GM12878 (cell line): ENCODE measurements at regions not wholly inside any gene's neighbourhood (a gene's known extent, or its start where the extent isn't known, plus 50 kb on each side); places are given as distances from the start of the nearest gene placed in this dataset.

ENCODE experiments used
- ATAC-seq: fragments of 200-7000 bp; cut with Tn5 transposase; 3 replicates; pipeline ENCODE4 v1.9.1; 2020; ENCODE audit warnings: mild to moderate bottlenecking, moderate library complexity
- BruUV-seq: library from RNA; stranded (reverse); fragments of 400-500 nt; replicated peaks from 2 replicates; lab custom pipeline; 2021; lab: Mats Ljungman, UMichigan
- CTCF ChIA-PET: fragments of 300-600 bp; sonication (Branson Sonifier 250); formaldehyde crosslinking; extraction: SDS; loops from one replicate; lab custom pipeline; 2021; ENCODE audit warnings: inconsistent platforms; lab: Yijun Ruan, JAX
- POLR2A ChIA-PET: fragments of 350-600 bp; formaldehyde crosslinking; extraction: SDS; loops from one replicate; lab custom pipeline; 2021; ENCODE audit warnings: inconsistent platforms; lab: Charles Lee
- RAD21 ChIA-PET: fragments of 300-600 bp; sonication (Branson Sonifier 250); formaldehyde crosslinking; loops from one replicate; lab custom pipeline; 2023; ENCODE audit warnings: antibody characterized with exemption; ENCODE audit not compliant: unreplicated experiment; lab: Charles Lee
- SMC1A ChIA-PET: fragments of 300-600 bp; sonication (Branson Sonifier 250); formaldehyde crosslinking; loops from one replicate; lab custom pipeline; 2023; ENCODE audit not compliant: unreplicated experiment, uncharacterized antibody; lab: Charles Lee
- DNase-seq: peaks from one replicate; pipeline ENCODE4 v3.0.0-alpha.2; 2011; ENCODE audit warnings: low read depth, low spot score
- FAIRE-seq: peaks from 3 replicates; lab custom pipeline; 2011; peaks lifted over from hg19 to GRCh38; lab: Jason Lieb, UNC
- H2AFZ ChIP-seq: 2 replicates; pipeline ENCODE4 v1.6.0; 2011; ENCODE audit warnings: low read depth, low read length, control low read depth; ENCODE audit not compliant: control insufficient read depth
- H3K27ac ChIP-seq: 2 replicates; pipeline ENCODE4 v1.5.1; 2011; ENCODE audit warnings: control low read depth; ENCODE audit not compliant: control insufficient read depth, insufficient read depth
- H3K27me3 ChIP-seq, 2 experiments: replicated peaks in 1 of 2; 2 replicates each; pipeline versions ENCODE4 v1.6.0 to v1.6.1; 2011; ENCODE audit warnings: low read length in 1 of 2; ENCODE audit not compliant: control insufficient read depth in 2 of 2, insufficient read depth in 2 of 2
- H3K36me3 ChIP-seq, 2 experiments: 2 replicates each; pipeline ENCODE4 v1.5.1; 2011; ENCODE audit warnings: low read length in 1 of 2; ENCODE audit not compliant: control insufficient read depth in 2 of 2, insufficient read depth in 2 of 2
- H3K4me1 ChIP-seq: 2 replicates; pipeline ENCODE4 v1.6.1; 2011; ENCODE audit warnings: mild to moderate bottlenecking, low read length, moderate library complexity, mixed read lengths; ENCODE audit not compliant: control insufficient read depth, insufficient read depth
- H3K4me2 ChIP-seq: 2 replicates; pipeline ENCODE4 v1.6.0; 2011; ENCODE audit warnings: control low read depth; ENCODE audit not compliant: control insufficient read depth, insufficient read depth
- H3K4me3 ChIP-seq: fragments of 200-600 bp; sonication (generic); 2 replicates; pipeline ENCODE4 v1.5.1; 2016
- H3K79me2 ChIP-seq: 2 replicates; pipeline ENCODE4 v1.6.0; 2011; ENCODE audit warnings: low read length; ENCODE audit not compliant: control insufficient read depth, insufficient read depth
- H3K9ac ChIP-seq: 2 replicates; pipeline ENCODE4 v1.8.0; 2011; ENCODE audit warnings: low read length, control low read depth, mixed read lengths; ENCODE audit not compliant: control insufficient read depth, insufficient read depth
- H3K9me3 ChIP-seq: replicated peaks from 3 replicates; pipeline ENCODE4 v1.5.1; 2011; ENCODE audit warnings: mild to moderate bottlenecking, low read length; ENCODE audit not compliant: control insufficient read depth, insufficient read depth
- H4K20me1 ChIP-seq: 2 replicates; pipeline ENCODE4 v1.6.0; 2011; ENCODE audit not compliant: control insufficient read depth, insufficient read depth
- CEBPB ChIP-seq, 2 experiments: fragments of 150-350 bp in 1 of 2; IDR thresholded peaks; 2 replicates each; pipeline ENCODE4 v1.6.1; 2012 to 2014; ENCODE audit warnings: low read depth in 2 of 2, low read length in 2 of 2, borderline replicate concordance in 1 of 2, inconsistent platforms in 1 of 2
- CHD4 ChIP-seq: fragments of 200-600 bp; sonication (generic); IDR thresholded peaks from 2 replicates; pipeline ENCODE4 v1.6.1; 2016; ENCODE audit warnings: mild to moderate bottlenecking
- POLR2A ChIP-seq: IDR thresholded peaks from 2 replicates; pipeline ENCODE4 v1.6.1; 2011; ENCODE audit warnings: low read depth, mild to moderate bottlenecking, low read length
- SMAD1 ChIP-seq: fragments of 450-650 bp; IDR thresholded peaks from 2 replicates; pipeline ENCODE4 v1.6.1; 2018; ENCODE audit warnings: mild to moderate bottlenecking, low read depth; ENCODE audit not compliant: partially characterized antibody
- TCF7 ChIP-seq: IDR thresholded peaks from 2 replicates; pipeline ENCODE4 v1.6.1; 2014; ENCODE audit warnings: antibody characterized with exemption, borderline replicate concordance
- ZBTB11 ChIP-seq: fragments of 450-650 bp; formaldehyde crosslinking; IDR thresholded peaks from 2 replicates; pipeline ENCODE4 v1.5.0; 2022; ENCODE audit warnings: mild to moderate bottlenecking, missing genetic modification characterization
- WGBS: methylation state at CpG from one replicate; pipeline ENCODE4 v1.1.6; 2016; ENCODE audit warnings: low lambda C conversion rate; ENCODE audit not compliant: insufficient replicate concordance, insufficient coverage; ENCODE audit errors: missing lambda C conversion rate; 5-methylcytosine and 5-hydroxymethylcytosine counted together
- in situ Hi-C: fragments of 300-500 bp; cut with MboI; formaldehyde crosslinking; loops from 9 replicates; pipeline ENCODE4 v1.14.3; 2018; ENCODE audit warnings: mixed read lengths
- intact Hi-C: fragments of 100-400 bp; cut with micrococcal nuclease; formaldehyde crosslinking; loops from one replicate; pipeline ENCODE4 v1.14.2; 2022; ENCODE audit not compliant: unreplicated experiment

GRCh38 chr14:99035712-99036610 lies 236.0 kb downstream of the BCL11B start:
- H2AFZ ChIP-seq = no peak overlapping the region
- WGBS = 39% methylated on average over 30 of the region's 30 CpGs
- no peak for TF ChIP-seq TCF7

GRCh38 chr14:99036611-99037293 lies 235.2 kb downstream of the BCL11B start:
- CTCF ChIA-PET = no interaction called here
- H3K9ac ChIP-seq = no peak overlapping the region
- no peaks in the 10 kb centered on the region for H3K27me3 ChIP-seq
- FAIRE-seq (no peak), ATAC-seq (no peak), DNase-seq (no peak)
- RAD21 ChIA-PET = no interaction called here
- intact Hi-C loops = no loop called here
- H2AFZ ChIP-seq = no peak overlapping the region
- H3K4me2 ChIP-seq = no peak overlapping the region
- 54% methylated on average over 25 of the region's 25 CpGs for whole genome bisulfite sequencing
- H3K79me2 ChIP-seq = no peaks in the 10 kb centered on the region
- no peak for TF ChIP-seq ZBTB11 (CRISPR knock-in tag)
- TF ChIP-seq POLR2A = no peak
- TF ChIP-seq CEBPB (IDR thresholded peaks at IDR 0.05; ENCODE audit: borderline replicate concordance in 1 of 2, low read depth in 2 of 2, low read length in 2 of 2) = no peak
- no peak for TF ChIP-seq SMAD1
- TF ChIP-seq CHD4 = no peak
- in situ Hi-C loops = no loop called here
- no peaks in the 10 kb centered on the region for H4K20me1 ChIP-seq
- POLR2A ChIA-PET = no interaction called here
- no peaks in the 10 kb centered on the region for H3K36me3 ChIP-seq
- BruUV-seq = no TSS peak
- H3K9me3 ChIP-seq = no peaks in the 10 kb centered on the region; the same call in 2 of the 3 replicates
- no peaks in the 10 kb centered on the region for H3K4me1 ChIP-seq
- H3K4me3 ChIP-seq = no peak overlapping the region
- SMC1A ChIA-PET = no interaction called here
- no peak overlapping the region for H3K27ac ChIP-seq

More at GRCh38 chr14:99035712-99036610, 236.0 kb downstream of the BCL11B start:
- no peak overlapping the region for H3K4me3 ChIP-seq
- no peak overlapping the region for H3K27ac ChIP-seq
- no peak overlapping the region for H3K9ac ChIP-seq
- in situ Hi-C loops (no loop called here), intact Hi-C loops (no loop called here)
- ChIA-PET SMC1A (no interaction called here), RAD21 (no interaction called here), POLR2A (no interaction called here), CTCF (interaction anchor here (0.7 kb wide), 1 partner anchor 1104 kb away, joined by 3 read pairs; no protein-coding TSS in a partner anchor)
- H3K79me2 ChIP-seq = no peaks in the 10 kb centered on the region
- ATAC-seq (no peak), DNase-seq (no peak), FAIRE-seq (no peak)
- no peaks in the 10 kb centered on the region for H3K27me3 ChIP-seq
- no peaks in the 10 kb centered on the region for H3K36me3 ChIP-seq
- H3K4me2 ChIP-seq = no peak overlapping the region
- no peaks in the 10 kb centered on the region; the same call in 2 of the 3 replicates for H3K9me3 ChIP-seq
- H3K4me1 ChIP-seq = no peaks in the 10 kb centered on the region
- BruUV-seq = no TSS peak
- H4K20me1 ChIP-seq = no peaks in the 10 kb centered on the region
